Smooth muscle cell (in vitro differentiated cells): ENCODE measurements at regions not wholly inside any gene's neighbourhood (a gene's known extent, or its start where the extent isn't known, plus 50 kb on each side); places are given as distances from the start of the nearest gene placed in this dataset.

Experiments used
- DNase-seq: peaks from one replicate; lab custom pipeline; 2025; ENCODE audit not compliant: unreplicated experiment; lab: John Stamatoyannopoulos, UW
- H2AFZ ChIP-seq: fragments of 200-600 bp; sonication (generic); 2 replicates; pipeline ENCODE4 v1.6.0; 2016; ENCODE audit warnings: antibody characterized with exemption, low read depth, mild to moderate bottlenecking
- H3F3A ChIP-seq: fragments of 200-600 bp; sonication (generic); 2 replicates; pipeline ENCODE4 v1.6.0; 2017; ENCODE audit warnings: antibody characterized with exemption, low read depth
- H3K27ac ChIP-seq: fragments of 200-600 bp; sonication (generic); 2 replicates; pipeline ENCODE4 v1.5.1; 2016; ENCODE audit warnings: low read depth, mild to moderate bottlenecking
- H3K27me3 ChIP-seq: fragments of 200-600 bp; sonication (generic); 2 replicates; pipeline ENCODE4 v1.6.1; 2016; ENCODE audit warnings: low read depth, mild to moderate bottlenecking
- H3K36me3 ChIP-seq: fragments of 200-600 bp; sonication (generic); 2 replicates; pipeline ENCODE4 v1.5.1; 2016; ENCODE audit warnings: low read depth
- H3K4me1 ChIP-seq: fragments of 200-600 bp; sonication (generic); 2 replicates; pipeline ENCODE4 v1.5.1; 2016; ENCODE audit warnings: low read depth
- H3K4me2 ChIP-seq: fragments of 200-600 bp; sonication (generic); 2 replicates; pipeline ENCODE4 v1.6.0; 2016; ENCODE audit warnings: mild to moderate bottlenecking
- H3K4me3 ChIP-seq: fragments of 200-600 bp; sonication (generic); 2 replicates; pipeline ENCODE4 v1.5.1; 2016; ENCODE audit warnings: mild to moderate bottlenecking
- H3K79me2 ChIP-seq: fragments of 200-600 bp; sonication (generic); 2 replicates; pipeline ENCODE4 v1.6.0; 2016; ENCODE audit warnings: low read depth, mild to moderate bottlenecking
- H3K9ac ChIP-seq: fragments of 200-600 bp; sonication (generic); 2 replicates; pipeline ENCODE4 v1.6.0; 2016; ENCODE audit warnings: low read depth
- H3K9me3 ChIP-seq: fragments of 200-600 bp; sonication (generic); replicated peaks from 2 replicates; pipeline ENCODE4 v1.5.1; 2016; ENCODE audit warnings: low read depth
- H4K20me1 ChIP-seq: fragments of 200-600 bp; sonication (generic); 2 replicates; pipeline ENCODE4 v1.6.0; 2016; ENCODE audit warnings: low read depth
- WGBS: methylation state at CpG from one replicate; pipeline ENCODE4 v1.1.7; 2016; ENCODE audit warnings: low lambda C conversion rate; 5-methylcytosine and 5-hydroxymethylcytosine counted together
- TF ChIP-seq, protein P1 (sequence below): fragments of 200-600 bp; sonication (generic); IDR thresholded peaks from 2 replicates; pipeline ENCODE4 v1.5.1; 2017; ENCODE audit warnings: borderline replicate concordance, mild to moderate bottlenecking, antibody characterized with exemption; ENCODE audit not compliant: insufficient read depth, poor library complexity, severe bottlenecking

DNA sequence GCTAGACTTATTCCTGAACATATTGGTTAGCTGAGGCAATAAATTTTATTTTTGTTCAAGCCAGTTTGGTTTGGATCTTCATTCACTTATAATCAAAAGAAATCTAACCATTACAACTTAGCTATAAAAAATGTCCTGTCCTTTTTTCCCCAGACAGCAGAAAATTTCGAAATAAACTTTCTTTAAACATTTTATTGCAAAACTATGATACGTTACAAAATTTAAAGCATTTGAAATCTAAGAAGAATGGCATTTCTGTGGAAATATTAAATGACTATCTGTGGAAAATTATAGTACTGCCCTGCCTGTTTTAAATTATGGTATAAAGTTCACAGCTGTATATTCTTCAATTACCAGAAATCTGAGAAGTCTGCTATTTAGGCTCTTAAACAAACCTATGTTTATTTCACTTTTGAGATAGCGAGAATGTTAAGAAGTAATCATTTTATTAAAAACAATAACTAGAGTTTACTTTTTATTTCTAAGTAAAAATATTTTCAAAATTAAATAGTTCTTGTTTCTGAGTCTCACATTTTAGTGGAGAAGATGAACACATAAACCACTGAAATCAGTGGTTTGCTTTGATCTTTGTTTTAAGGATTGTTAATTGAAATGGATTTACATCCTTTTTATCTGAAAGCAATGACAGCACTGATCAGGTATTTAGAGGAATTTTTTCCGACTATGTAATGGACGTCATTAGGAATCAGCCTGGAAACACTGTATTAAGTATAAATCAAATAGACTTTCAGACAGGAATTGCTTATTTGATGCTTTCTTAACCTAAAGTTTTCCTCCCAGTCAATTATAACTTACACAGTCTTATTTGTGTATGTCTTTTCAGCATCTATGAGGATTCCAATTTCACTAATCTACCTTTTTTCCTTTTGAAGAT, 553.7 kb downstream of the COL12A1 start:
- TF ChIP-seq, protein P1, sequence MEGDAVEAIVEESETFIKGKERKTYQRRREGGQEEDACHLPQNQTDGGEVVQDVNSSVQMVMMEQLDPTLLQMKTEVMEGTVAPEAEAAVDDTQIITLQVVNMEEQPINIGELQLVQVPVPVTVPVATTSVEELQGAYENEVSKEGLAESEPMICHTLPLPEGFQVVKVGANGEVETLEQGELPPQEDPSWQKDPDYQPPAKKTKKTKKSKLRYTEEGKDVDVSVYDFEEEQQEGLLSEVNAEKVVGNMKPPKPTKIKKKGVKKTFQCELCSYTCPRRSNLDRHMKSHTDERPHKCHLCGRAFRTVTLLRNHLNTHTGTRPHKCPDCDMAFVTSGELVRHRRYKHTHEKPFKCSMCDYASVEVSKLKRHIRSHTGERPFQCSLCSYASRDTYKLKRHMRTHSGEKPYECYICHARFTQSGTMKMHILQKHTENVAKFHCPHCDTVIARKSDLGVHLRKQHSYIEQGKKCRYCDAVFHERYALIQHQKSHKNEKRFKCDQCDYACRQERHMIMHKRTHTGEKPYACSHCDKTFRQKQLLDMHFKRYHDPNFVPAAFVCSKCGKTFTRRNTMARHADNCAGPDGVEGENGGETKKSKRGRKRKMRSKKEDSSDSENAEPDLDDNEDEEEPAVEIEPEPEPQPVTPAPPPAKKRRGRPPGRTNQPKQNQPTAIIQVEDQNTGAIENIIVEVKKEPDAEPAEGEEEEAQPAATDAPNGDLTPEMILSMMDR: no peak
- no peak overlapping the region for H3K9ac ChIP-seq
- H3F3A ChIP-seq: no peaks in the 10 kb centered on the region
- no peaks in the 10 kb centered on the region for H3K79me2 ChIP-seq
- H4K20me1 ChIP-seq: no peaks in the 10 kb centered on the region
- H3K4me3 ChIP-seq: no peak overlapping the region
- 73% methylated on average over 5 of the region's 5 CpGs for WGBS
- DNase-seq: no peak
- no peaks in the 10 kb centered on the region for H3K36me3 ChIP-seq
- H3K4me1 ChIP-seq: no peaks in the 10 kb centered on the region
- H3K4me2 ChIP-seq: no peak overlapping the region
- H3K27me3 ChIP-seq: no peaks in the 10 kb centered on the region
- H2AFZ ChIP-seq: no peak overlapping the region
- H3K9me3 ChIP-seq: no peaks in the 10 kb centered on the region
- no peak overlapping the region for H3K27ac ChIP-seq

DNA sequence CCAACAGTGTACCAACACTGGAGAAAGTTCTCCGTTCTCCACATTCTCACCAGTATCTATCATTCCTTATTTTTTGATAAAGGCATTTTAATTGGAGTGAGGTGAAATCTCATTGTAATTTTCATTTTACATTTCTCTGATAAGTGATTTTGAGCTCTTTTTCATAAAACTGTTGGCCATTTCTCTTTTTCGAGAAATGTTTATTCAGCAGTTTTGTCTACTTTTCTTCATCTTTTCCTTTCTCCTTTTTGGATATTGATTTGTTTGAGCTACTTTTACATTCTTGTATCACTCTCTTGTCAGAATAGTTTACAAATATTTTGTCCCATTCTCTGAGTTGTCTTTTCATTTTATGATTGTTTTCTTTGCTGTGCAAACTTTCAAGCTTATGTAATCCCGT, 555.2 kb downstream of the COL12A1 start:
- Histone ChIP-seq H3K79me2 (no peaks in the 10 kb centered on the region), H3K9ac (no peak overlapping the region), H3K4me3 (no peak overlapping the region), H3K4me1 (no peaks in the 10 kb centered on the region), H3K27ac (no peak overlapping the region), H3K27me3 (no peaks in the 10 kb centered on the region), H4K20me1 (no peaks in the 10 kb centered on the region), H3F3A (no peaks in the 10 kb centered on the region), H3K36me3 (no peaks in the 10 kb centered on the region), H2AFZ (no peak overlapping the region), H3K4me2 (no peak overlapping the region), H3K9me3 (no peaks in the 10 kb centered on the region)
- WGBS: 92% methylated on average over 3 of the region's 3 CpGs
- TF ChIP-seq, protein P1: no peak
- DNase-seq: no peak

DNA sequence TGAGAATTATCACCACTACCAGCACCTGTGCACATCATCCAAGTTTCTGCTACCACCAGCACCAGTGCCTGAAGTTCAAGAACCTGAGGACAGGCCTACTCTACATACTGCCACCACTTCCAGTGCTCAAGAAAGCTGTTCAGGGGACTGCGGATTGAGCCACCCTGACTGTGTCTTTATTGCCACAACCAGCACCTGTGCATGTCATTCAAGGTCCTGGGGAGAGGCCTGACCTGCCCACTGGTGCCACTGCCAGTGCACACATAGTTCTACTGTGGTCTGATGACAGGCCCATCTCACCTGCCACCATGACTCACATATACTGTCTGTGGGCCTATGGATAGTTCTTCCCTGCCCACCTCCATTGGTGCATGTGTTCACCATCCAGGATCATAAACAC, 559.4 kb downstream of the COL12A1 start:
- 100% methylated on average over 1 of the region's 1 CpG for WGBS
- no peaks in the 10 kb centered on the region for H3K4me1 ChIP-seq
- TF ChIP-seq, protein P1: no peak
- no peak overlapping the region for H3K4me2 ChIP-seq
- H3K4me3 ChIP-seq: no peak overlapping the region
- H3K79me2 ChIP-seq: no peaks in the 10 kb centered on the region
- H3K9ac ChIP-seq: no peak overlapping the region
- no peak for DNase-seq
- H3K27ac ChIP-seq: no peak overlapping the region
- H3K36me3 ChIP-seq: no peaks in the 10 kb centered on the region
- no peaks in the 10 kb centered on the region for H3K9me3 ChIP-seq
- no peak overlapping the region for H2AFZ ChIP-seq
- no peaks in the 10 kb centered on the region for H3K27me3 ChIP-seq
- no peaks in the 10 kb centered on the region for H4K20me1 ChIP-seq
- no peaks in the 10 kb centered on the region for H3F3A ChIP-seq
